Keratinocyte (primary cell): ENCODE measurements at regions not wholly inside any gene's neighbourhood (a gene's known extent, or its start where the extent isn't known, plus 50 kb on each side); places are given as distances from the start of the nearest gene placed in this dataset.

Experiments used
- DNase-seq: peaks from one replicate; pipeline ENCODE4 v3.0.0-alpha.2; 2011; ENCODE audit warnings: low read depth, missing footprints, low spot score
- FAIRE-seq: peaks from 2 replicates; lab custom pipeline; 2011; peaks lifted over from hg19 to GRCh38; lab: Jason Lieb, UNC
- H2AFZ ChIP-seq: 2 replicates; pipeline ENCODE4 v1.6.0; 2012; ENCODE audit warnings: low read length, control low read depth, inconsistent platforms; ENCODE audit not compliant: control insufficient read depth
- H3K27ac ChIP-seq: 2 replicates; pipeline ENCODE4 v1.5.1; 2011; ENCODE audit warnings: low read length; ENCODE audit not compliant: control insufficient read depth, insufficient read depth
- H3K27me3 ChIP-seq: 3 replicates; pipeline ENCODE4 v1.6.0; 2011; ENCODE audit warnings: low read length; ENCODE audit not compliant: control insufficient read depth, insufficient read depth; ENCODE audit errors: extremely low read depth
- H3K36me3 ChIP-seq, 2 experiments: 2 replicates in 1 of 2; 3 replicates in 1 of 2; pipeline ENCODE4 v1.5.1; 2011; ENCODE audit warnings: low read length in 2 of 2, mild to moderate bottlenecking in 1 of 2; ENCODE audit not compliant: control insufficient read depth in 2 of 2, insufficient read depth in 2 of 2; ENCODE audit errors: extremely low read depth in 1 of 2
- H3K4me1 ChIP-seq: 3 replicates; pipeline ENCODE4 v1.5.1; 2011; ENCODE audit warnings: low read length; ENCODE audit not compliant: control insufficient read depth, insufficient read depth; ENCODE audit errors: extremely low read depth
- H3K4me2 ChIP-seq: 3 replicates; pipeline ENCODE4 v1.6.0; 2011; ENCODE audit warnings: low read depth, low read length; ENCODE audit not compliant: control insufficient read depth, insufficient read depth; ENCODE audit errors: extremely low read depth
- H3K4me3 ChIP-seq, 3 experiments: fragments of 200-600 bp in 1 of 3; sonication (generic) in 1 of 3; 2 replicates in 2 of 3; 3 replicates in 1 of 3; pipeline ENCODE4 v1.5.1; 2011 to 2016; ENCODE audit warnings: low read length in 3 of 3, mild to moderate bottlenecking in 3 of 3, control low read depth in 2 of 3, inconsistent platforms in 1 of 3, low read depth in 1 of 3, mixed read lengths in 1 of 3, mixed run types in 1 of 3, moderate library complexity in 1 of 3; ENCODE audit not compliant: control insufficient read depth in 2 of 3, insufficient read depth in 2 of 3; ENCODE audit errors: extremely low read depth in 1 of 3
- H3K79me2 ChIP-seq: 2 replicates; pipeline ENCODE4 v1.6.0; 2012; ENCODE audit warnings: low read length; ENCODE audit not compliant: control insufficient read depth, insufficient read depth
- H3K9ac ChIP-seq: 3 replicates; pipeline ENCODE4 v1.6.0; 2011; ENCODE audit warnings: low read length; ENCODE audit not compliant: control insufficient read depth, insufficient read depth; ENCODE audit errors: extremely low read depth
- H3K9me1 ChIP-seq: 3 replicates; pipeline ENCODE4 v1.6.0; 2011; ENCODE audit warnings: low read length; ENCODE audit not compliant: control insufficient read depth, insufficient read depth; ENCODE audit errors: extremely low read depth
- H3K9me3 ChIP-seq: 2 replicates; pipeline ENCODE4 v1.5.1; 2012; ENCODE audit warnings: low read depth, low read length; ENCODE audit not compliant: control insufficient read depth
- H4K20me1 ChIP-seq: 3 replicates; pipeline ENCODE4 v1.6.0; 2011; ENCODE audit warnings: low read length; ENCODE audit not compliant: control insufficient read depth, insufficient read depth; ENCODE audit errors: extremely low read depth
- CTCF ChIP-seq, 3 experiments: IDR thresholded peaks in 1 of 3; conservative IDR thresholded peaks in 1 of 3; optimal IDR thresholded peaks in 1 of 3; 2 replicates in 2 of 3; 3 replicates in 1 of 3; pipeline versions ENCODE3 to v1.5.1; 2011; ENCODE audit warnings: low read length in 3 of 3, mild to moderate bottlenecking in 3 of 3, moderate library complexity in 2 of 3, control low read depth in 1 of 3, inconsistent platforms in 1 of 3; ENCODE audit not compliant: insufficient read depth in 2 of 3; ENCODE audit errors: extremely low read depth in 1 of 3
- EZH2 ChIP-seq: IDR thresholded peaks from one replicate; pipeline ENCODE4 v1.6.1; 2012; ENCODE audit warnings: inconsistent platforms, mild to moderate bottlenecking, low read length, moderate library complexity
- dilution Hi-C: fragments of 300-500 bp; cut with MboI; formaldehyde crosslinking; loops from one replicate; pipeline ENCODE4 v1.7.0; 2020; ENCODE audit warnings: low sequenced_read_pairs; ENCODE audit not compliant: extremely low pct_ligation_motif_present

GRCh38 chr3:59551834-59552233 lies 502.0 kb upstream of the CFAP20DC start:
- FAIRE-seq, result no peak
- dilution Hi-C loops, result no loop called here

GRCh38 chr3:59549962-59550361 lies 500.1 kb upstream of the CFAP20DC start:
- Histone ChIP-seq H3K4me2 (no peak overlapping the region), H3K79me2 (no peaks in the 10 kb centered on the region), H3K4me3 (no peak overlapping the region), H3K9me3 (no peaks in the 10 kb centered on the region), H3K4me1 (no peaks in the 10 kb centered on the region), H3K9me1 (no peaks in the 10 kb centered on the region), H3K27me3 (no peaks in the 10 kb centered on the region), H4K20me1 (no peaks in the 10 kb centered on the region), H3K9ac (no peak overlapping the region), H3K27ac (no peak overlapping the region), H3K36me3 (no peaks in the 10 kb centered on the region), H2AFZ (no peak overlapping the region)
- no peak for TF ChIP-seq EZH2
- TF ChIP-seq CTCF (optimal IDR thresholded peaks at IDR 0.05 in 1 of 3, IDR thresholded peaks at IDR 0.05 in 1 of 3, conservative IDR thresholded peaks at IDR 0.05 in 1 of 3; ENCODE audit: extremely low read depth in 1 of 3, insufficient read depth in 2 of 3, low read length in 3 of 3), result no peak
- FAIRE-seq (no peak), DNase-seq (no peak)
- dilution Hi-C loops, result no loop called here

More at GRCh38 chr3:59551834-59552233, 502.0 kb upstream of the CFAP20DC start:
- H3K79me2 ChIP-seq, result no peaks in the 10 kb centered on the region
- H3K36me3 ChIP-seq, result no peaks in the 10 kb centered on the region
- H3K27me3 ChIP-seq, result no peaks in the 10 kb centered on the region
- no peaks in the 10 kb centered on the region for H3K9me1 ChIP-seq
- H3K9ac ChIP-seq, result no peak overlapping the region
- DNase-seq, result no peak
- H4K20me1 ChIP-seq, result no peaks in the 10 kb centered on the region
- TF ChIP-seq CTCF (optimal IDR thresholded peaks at IDR 0.05 in 1 of 3, IDR thresholded peaks at IDR 0.05 in 1 of 3, conservative IDR thresholded peaks at IDR 0.05 in 1 of 3; ENCODE audit: extremely low read depth in 1 of 3, insufficient read depth in 2 of 3, low read length in 3 of 3) (no peak), EZH2 (no peak)
- H3K4me3 ChIP-seq, result no peak overlapping the region
- no peak overlapping the region for H3K27ac ChIP-seq
- peaks cover 12% of the 10 kb centered on the region for H3K4me1 ChIP-seq
- H3K9me3 ChIP-seq, result no peaks in the 10 kb centered on the region
- H3K4me2 ChIP-seq, result no peak overlapping the region
- H2AFZ ChIP-seq, result no peak overlapping the region
